PFSK-1 (cell line): ENCODE measurements at regions not wholly inside any gene's neighbourhood (a gene's known extent, or its start where the extent isn't known, plus 50 kb on each side); places are given as distances from the start of the nearest gene placed in this dataset.

Source experiments
- FOXP2 ChIP-seq: optimal IDR thresholded peaks from 2 replicates; pipeline ENCODE3; 2011; ENCODE audit warnings: borderline replicate concordance, control low read depth, inconsistent platforms; ENCODE audit not compliant: insufficient read depth; ENCODE audit errors: extremely low read length, extremely low read depth
- POLR2AphosphoS5 ChIP-seq: IDR thresholded peaks from 2 replicates; pipeline ENCODE4 v1.6.1; 2012; ENCODE audit warnings: low read depth, mild to moderate bottlenecking, control low read depth, low read length, moderate library complexity
- REST ChIP-seq, 2 experiments: IDR thresholded peaks; 2 replicates each; pipeline versions ENCODE4 v1.6.1 to v1.8.0; 2011 to 2012; ENCODE audit warnings: low read depth in 2 of 2, low read length in 2 of 2, control low read depth in 1 of 2, inconsistent platforms in 1 of 2, mild to moderate bottlenecking in 1 of 2, moderate library complexity in 1 of 2; ENCODE audit not compliant: insufficient read depth in 1 of 2
- SIN3A ChIP-seq: IDR thresholded peaks from 2 replicates; pipeline ENCODE4 v1.6.1; 2012; ENCODE audit warnings: mild to moderate bottlenecking, low read length, moderate library complexity, borderline replicate concordance; ENCODE audit not compliant: insufficient read depth
- TAF1 ChIP-seq: IDR thresholded peaks from 2 replicates; pipeline ENCODE4 v1.6.1; 2012; ENCODE audit warnings: low read length, control low read depth, borderline replicate concordance; ENCODE audit not compliant: insufficient read depth

DNA sequence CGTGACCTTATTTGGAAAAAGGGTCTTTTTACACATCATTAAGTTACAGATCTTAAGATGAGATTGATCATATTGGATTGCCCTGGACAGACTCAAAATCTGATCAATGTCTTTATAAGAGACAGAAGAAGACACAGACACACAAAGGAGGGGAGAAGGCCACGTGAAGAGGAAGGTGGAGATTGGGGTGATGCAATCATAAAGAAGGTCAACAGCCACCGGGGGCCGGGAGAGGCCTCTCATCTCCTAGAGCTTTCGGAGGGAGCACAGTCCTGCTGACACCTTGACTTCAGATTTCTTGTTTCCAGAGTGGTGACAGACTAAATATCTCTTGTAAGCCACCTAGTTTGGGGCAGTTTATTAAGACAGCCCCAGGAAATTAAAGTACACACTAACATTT, 204.6 kb upstream of the CSF3R start:
- TF ChIP-seq POLR2AphosphoS5 (no peak), REST (IDR thresholded peaks at IDR 0.05; ENCODE audit: insufficient read depth in 1 of 2, low read depth in 2 of 2, low read length in 2 of 2) (no peak), TAF1 (no peak), SIN3A (no peak), FOXP2 (no peak)

GRCh38 chr1:36675931-36676562, 193.3 kb upstream of the CSF3R start:
- TF ChIP-seq FOXP2: no peak
- no peak for TF ChIP-seq REST (IDR thresholded peaks at IDR 0.05; ENCODE audit: insufficient read depth in 1 of 2, low read depth in 2 of 2, low read length in 2 of 2)
- no peak for TF ChIP-seq SIN3A
- no peak for TF ChIP-seq POLR2AphosphoS5
- no peak for TF ChIP-seq TAF1

DNA sequence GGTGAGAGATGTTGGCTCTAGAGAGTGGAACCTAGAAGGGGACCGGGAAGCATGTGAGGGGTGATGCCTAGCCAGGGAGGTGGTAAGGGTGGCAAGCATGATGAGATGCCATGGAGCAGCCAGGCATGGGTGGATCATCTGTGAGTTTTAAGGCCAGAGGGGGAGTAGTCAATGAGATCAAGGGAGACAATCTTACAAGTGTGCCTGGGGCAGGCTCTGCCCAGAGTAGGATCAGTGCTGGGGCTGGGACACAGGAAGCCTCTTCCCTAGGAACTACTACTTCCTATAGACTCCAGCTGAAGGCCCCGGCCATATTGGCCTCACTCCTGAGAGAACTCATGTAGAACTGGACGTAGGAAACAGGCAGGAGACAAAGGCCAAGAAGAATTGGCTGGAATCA, 192.4 kb upstream of the CSF3R start:
- TF ChIP-seq REST (IDR thresholded peaks at IDR 0.05; ENCODE audit: insufficient read depth in 1 of 2, low read depth in 2 of 2, low read length in 2 of 2) (no peak), SIN3A (no peak), TAF1 (no peak), POLR2AphosphoS5 (no peak), FOXP2 (no peak)

- TF ChIP-seq REST (IDR thresholded peaks at IDR 0.05; ENCODE audit: insufficient read depth in 1 of 2, low read depth in 2 of 2, low read length in 2 of 2): no peak
- TF ChIP-seq FOXP2: no peak
- no peak for TF ChIP-seq TAF1
Observed at GRCh38 chr1:36673202-36673601, 190.5 kb upstream of the CSF3R start.

- TF ChIP-seq FOXP2 (no peak), TAF1 (no peak), REST (IDR thresholded peaks at IDR 0.05; ENCODE audit: insufficient read depth in 1 of 2, low read depth in 2 of 2, low read length in 2 of 2) (no peak), POLR2AphosphoS5 (no peak), SIN3A (no peak)
Observed at GRCh38 chr1:36669262-36669661, 186.5 kb upstream of the CSF3R start.
